GM23338 (cell line): ENCODE measurements at regions not wholly inside any gene's neighbourhood (a gene's known extent, or its start where the extent isn't known, plus 50 kb on each side); places are given as distances from the start of the nearest gene placed in this dataset.

Experiments
- CREB1 ChIP-seq: fragments of 250-450 bp; sonication (Bioruptor Pico); IDR thresholded peaks from 2 replicates; pipeline ENCODE4 v1.5.0; 2020; ENCODE audit warnings: low read depth, mild to moderate bottlenecking, moderate library complexity
- EZH2 ChIP-seq: fragments of 200-600 bp; sonication (generic); IDR thresholded peaks from one replicate; pipeline ENCODE4 v1.8.0; 2017; ENCODE audit warnings: antibody characterized with exemption, mild to moderate bottlenecking, low read depth; ENCODE audit not compliant: unreplicated experiment
- EZH2phosphoT487 ChIP-seq: fragments of 200-600 bp; sonication (generic); IDR thresholded peaks from one replicate; pipeline ENCODE4 v1.8.1; 2018; ENCODE audit warnings: antibody characterized with exemption; ENCODE audit not compliant: unreplicated experiment
- JUNB ChIP-seq: IDR thresholded peaks from one replicate; pipeline ENCODE4 v1.6.1; 2016; ENCODE audit warnings: antibody characterized with exemption; ENCODE audit not compliant: unreplicated experiment
- NANOG ChIP-seq: IDR thresholded peaks from 2 replicates; pipeline ENCODE4 v1.6.1; 2016; ENCODE audit warnings: antibody characterized with exemption, borderline replicate concordance
- POLR2AphosphoS5 ChIP-seq: IDR thresholded peaks from 2 replicates; pipeline ENCODE4 v1.6.1; 2016; ENCODE audit warnings: antibody characterized with exemption, low read depth
- ZNF331 ChIP-seq: fragments of 250-450 bp; sonication (Bioruptor Pico); IDR thresholded peaks from 2 replicates; pipeline ENCODE4 v1.5.0; 2020; ENCODE audit warnings: low read depth, mild to moderate bottlenecking, moderate library complexity
- TF ChIP-seq, protein P1 (sequence below), 2 experiments: fragments of 200-600 bp in 1 of 2; sonication (generic) in 1 of 2; conservative IDR thresholded peaks; 2 replicates each; pipeline versions ENCODE4 v1.5.1 to v1.6.1; 2016 to 2017; ENCODE audit warnings: antibody characterized with exemption in 2 of 2, low read depth in 2 of 2, mild to moderate bottlenecking in 2 of 2, moderate library complexity in 1 of 2
- TF ChIP-seq, protein P2 (sequence below): IDR thresholded peaks from one replicate; pipeline ENCODE4 v1.6.1; 2018; ENCODE audit warnings: antibody characterized with exemption; ENCODE audit not compliant: unreplicated experiment
- TF ChIP-seq, protein P3 (sequence below): IDR thresholded peaks from 2 replicates; pipeline ENCODE4 v1.6.1; 2016; ENCODE audit warnings: antibody characterized with exemption

DNA sequence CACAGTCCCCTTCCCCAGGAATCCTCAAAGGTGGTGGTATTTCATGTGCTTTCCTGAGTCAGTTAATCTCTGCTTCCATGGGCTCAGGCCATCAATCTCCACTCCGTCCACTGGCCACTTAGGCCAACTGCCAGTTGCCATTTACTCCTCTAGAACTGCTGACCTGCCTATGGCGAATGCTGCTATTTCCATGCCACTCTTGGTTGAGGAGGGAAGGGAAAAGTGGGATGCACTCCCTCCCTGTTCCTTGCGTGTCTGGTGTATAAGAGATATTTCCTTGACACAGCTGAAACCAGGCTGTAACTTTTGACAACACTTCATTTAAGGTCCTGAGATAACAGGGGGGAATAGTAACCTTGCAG lies 261.5 kb downstream of the MREG start:
- TF ChIP-seq ZNF331 (CRISPR knock-in tag) (no peak), EZH2 (no peak), POLR2AphosphoS5 (no peak), EZH2phosphoT487 (no peak), NANOG (no peak), CREB1 (CRISPR knock-in tag) (no peak), JUNB (no peak)
- TF ChIP-seq, protein P1, sequence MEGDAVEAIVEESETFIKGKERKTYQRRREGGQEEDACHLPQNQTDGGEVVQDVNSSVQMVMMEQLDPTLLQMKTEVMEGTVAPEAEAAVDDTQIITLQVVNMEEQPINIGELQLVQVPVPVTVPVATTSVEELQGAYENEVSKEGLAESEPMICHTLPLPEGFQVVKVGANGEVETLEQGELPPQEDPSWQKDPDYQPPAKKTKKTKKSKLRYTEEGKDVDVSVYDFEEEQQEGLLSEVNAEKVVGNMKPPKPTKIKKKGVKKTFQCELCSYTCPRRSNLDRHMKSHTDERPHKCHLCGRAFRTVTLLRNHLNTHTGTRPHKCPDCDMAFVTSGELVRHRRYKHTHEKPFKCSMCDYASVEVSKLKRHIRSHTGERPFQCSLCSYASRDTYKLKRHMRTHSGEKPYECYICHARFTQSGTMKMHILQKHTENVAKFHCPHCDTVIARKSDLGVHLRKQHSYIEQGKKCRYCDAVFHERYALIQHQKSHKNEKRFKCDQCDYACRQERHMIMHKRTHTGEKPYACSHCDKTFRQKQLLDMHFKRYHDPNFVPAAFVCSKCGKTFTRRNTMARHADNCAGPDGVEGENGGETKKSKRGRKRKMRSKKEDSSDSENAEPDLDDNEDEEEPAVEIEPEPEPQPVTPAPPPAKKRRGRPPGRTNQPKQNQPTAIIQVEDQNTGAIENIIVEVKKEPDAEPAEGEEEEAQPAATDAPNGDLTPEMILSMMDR (conservative IDR thresholded peaks at IDR 0.05; ENCODE audit: low read depth in 2 of 2), result no peak
- TF ChIP-seq, protein P2, sequence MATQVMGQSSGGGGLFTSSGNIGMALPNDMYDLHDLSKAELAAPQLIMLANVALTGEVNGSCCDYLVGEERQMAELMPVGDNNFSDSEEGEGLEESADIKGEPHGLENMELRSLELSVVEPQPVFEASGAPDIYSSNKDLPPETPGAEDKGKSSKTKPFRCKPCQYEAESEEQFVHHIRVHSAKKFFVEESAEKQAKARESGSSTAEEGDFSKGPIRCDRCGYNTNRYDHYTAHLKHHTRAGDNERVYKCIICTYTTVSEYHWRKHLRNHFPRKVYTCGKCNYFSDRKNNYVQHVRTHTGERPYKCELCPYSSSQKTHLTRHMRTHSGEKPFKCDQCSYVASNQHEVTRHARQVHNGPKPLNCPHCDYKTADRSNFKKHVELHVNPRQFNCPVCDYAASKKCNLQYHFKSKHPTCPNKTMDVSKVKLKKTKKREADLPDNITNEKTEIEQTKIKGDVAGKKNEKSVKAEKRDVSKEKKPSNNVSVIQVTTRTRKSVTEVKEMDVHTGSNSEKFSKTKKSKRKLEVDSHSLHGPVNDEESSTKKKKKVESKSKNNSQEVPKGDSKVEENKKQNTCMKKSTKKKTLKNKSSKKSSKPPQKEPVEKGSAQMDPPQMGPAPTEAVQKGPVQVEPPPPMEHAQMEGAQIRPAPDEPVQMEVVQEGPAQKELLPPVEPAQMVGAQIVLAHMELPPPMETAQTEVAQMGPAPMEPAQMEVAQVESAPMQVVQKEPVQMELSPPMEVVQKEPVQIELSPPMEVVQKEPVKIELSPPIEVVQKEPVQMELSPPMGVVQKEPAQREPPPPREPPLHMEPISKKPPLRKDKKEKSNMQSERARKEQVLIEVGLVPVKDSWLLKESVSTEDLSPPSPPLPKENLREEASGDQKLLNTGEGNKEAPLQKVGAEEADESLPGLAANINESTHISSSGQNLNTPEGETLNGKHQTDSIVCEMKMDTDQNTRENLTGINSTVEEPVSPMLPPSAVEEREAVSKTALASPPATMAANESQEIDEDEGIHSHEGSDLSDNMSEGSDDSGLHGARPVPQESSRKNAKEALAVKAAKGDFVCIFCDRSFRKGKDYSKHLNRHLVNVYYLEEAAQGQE, result no peak
- TF ChIP-seq, protein P3, sequence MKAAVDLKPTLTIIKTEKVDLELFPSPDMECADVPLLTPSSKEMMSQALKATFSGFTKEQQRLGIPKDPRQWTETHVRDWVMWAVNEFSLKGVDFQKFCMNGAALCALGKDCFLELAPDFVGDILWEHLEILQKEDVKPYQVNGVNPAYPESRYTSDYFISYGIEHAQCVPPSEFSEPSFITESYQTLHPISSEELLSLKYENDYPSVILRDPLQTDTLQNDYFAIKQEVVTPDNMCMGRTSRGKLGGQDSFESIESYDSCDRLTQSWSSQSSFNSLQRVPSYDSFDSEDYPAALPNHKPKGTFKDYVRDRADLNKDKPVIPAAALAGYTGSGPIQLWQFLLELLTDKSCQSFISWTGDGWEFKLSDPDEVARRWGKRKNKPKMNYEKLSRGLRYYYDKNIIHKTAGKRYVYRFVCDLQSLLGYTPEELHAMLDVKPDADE, result no peak
